ENCODE measurements at regions not wholly inside any gene's neighbourhood (a gene's known extent, or its start where the extent isn't known, plus 50 kb on each side); places are given as distances from the start of the nearest gene placed in this dataset.

DNA sequence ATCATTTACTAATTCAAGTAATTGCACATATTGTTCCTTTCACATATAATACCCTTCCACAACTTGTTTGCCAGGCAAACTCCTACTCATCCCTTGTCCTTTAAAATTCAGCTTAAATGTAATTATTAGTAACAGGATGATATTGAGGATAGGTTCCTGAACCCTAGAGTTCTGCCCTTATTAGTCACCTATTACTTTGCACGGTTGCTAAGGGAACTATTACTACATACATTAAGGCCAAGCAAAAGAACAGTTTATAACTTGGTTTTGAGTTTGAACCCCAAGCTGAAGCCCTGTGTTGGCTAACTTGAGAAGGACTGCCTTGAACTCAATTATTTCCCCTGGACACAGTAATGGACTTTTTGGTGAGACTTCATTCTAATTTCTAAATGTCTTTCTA, 529.7 kb downstream of the IGSF11 start:
- no peak overlapping the region for H3K4me3 ChIP-seq
- no peaks in the 10 kb centered on the region for H3K36me3 ChIP-seq (ENCODE audit: low read depth)
- H3K27me3 ChIP-seq (ENCODE audit: insufficient read depth, low read depth), result no peaks in the 10 kb centered on the region
- no peaks in the 10 kb centered on the region for H3F3A ChIP-seq (ENCODE audit: insufficient read depth, low read depth)
- no peaks in the 10 kb centered on the region for H3K79me2 ChIP-seq (ENCODE audit: low read depth)
- H3K4me1 ChIP-seq (replicated peaks; ENCODE audit: insufficient read depth), result no peaks in the 10 kb centered on the region
- no peaks in the 10 kb centered on the region; the same call in 1 of the 2 replicates for H3K9me2 ChIP-seq (ENCODE audit: insufficient read depth)
- intact Hi-C loops (cut with micrococcal nuclease; ENCODE audit: unreplicated experiment), result loop anchor here (5.0 to 10.0 kb wide), 2 partner anchors 42 to 120 kb away; no protein-coding TSS in a partner anchor
- CTCF ChIA-PET, result no interaction called here
- no peak overlapping the region for H2AFZ ChIP-seq
- TF ChIP-seq EZH2 (IDR thresholded peaks at IDR 0.05; ENCODE audit: low read depth), result no peak
- TF ChIP-seq, protein P1, sequence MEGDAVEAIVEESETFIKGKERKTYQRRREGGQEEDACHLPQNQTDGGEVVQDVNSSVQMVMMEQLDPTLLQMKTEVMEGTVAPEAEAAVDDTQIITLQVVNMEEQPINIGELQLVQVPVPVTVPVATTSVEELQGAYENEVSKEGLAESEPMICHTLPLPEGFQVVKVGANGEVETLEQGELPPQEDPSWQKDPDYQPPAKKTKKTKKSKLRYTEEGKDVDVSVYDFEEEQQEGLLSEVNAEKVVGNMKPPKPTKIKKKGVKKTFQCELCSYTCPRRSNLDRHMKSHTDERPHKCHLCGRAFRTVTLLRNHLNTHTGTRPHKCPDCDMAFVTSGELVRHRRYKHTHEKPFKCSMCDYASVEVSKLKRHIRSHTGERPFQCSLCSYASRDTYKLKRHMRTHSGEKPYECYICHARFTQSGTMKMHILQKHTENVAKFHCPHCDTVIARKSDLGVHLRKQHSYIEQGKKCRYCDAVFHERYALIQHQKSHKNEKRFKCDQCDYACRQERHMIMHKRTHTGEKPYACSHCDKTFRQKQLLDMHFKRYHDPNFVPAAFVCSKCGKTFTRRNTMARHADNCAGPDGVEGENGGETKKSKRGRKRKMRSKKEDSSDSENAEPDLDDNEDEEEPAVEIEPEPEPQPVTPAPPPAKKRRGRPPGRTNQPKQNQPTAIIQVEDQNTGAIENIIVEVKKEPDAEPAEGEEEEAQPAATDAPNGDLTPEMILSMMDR (conservative IDR thresholded peaks at IDR 0.05), result no peak
- POLR2A ChIA-PET (ENCODE audit: unreplicated experiment), result no interaction called here
- DNase-seq, result no peak
- no peaks in the 10 kb centered on the region for H4K20me1 ChIP-seq (ENCODE audit: insufficient read depth)
- no peaks in the 10 kb centered on the region for H3K9me3 ChIP-seq (ENCODE audit: insufficient read depth, low read depth)
- no peak overlapping the region for H3K27ac ChIP-seq
- no TSS peak for BruUV-seq (replicated peaks)
- H3K4me2 ChIP-seq, result no peak overlapping the region

DNA sequence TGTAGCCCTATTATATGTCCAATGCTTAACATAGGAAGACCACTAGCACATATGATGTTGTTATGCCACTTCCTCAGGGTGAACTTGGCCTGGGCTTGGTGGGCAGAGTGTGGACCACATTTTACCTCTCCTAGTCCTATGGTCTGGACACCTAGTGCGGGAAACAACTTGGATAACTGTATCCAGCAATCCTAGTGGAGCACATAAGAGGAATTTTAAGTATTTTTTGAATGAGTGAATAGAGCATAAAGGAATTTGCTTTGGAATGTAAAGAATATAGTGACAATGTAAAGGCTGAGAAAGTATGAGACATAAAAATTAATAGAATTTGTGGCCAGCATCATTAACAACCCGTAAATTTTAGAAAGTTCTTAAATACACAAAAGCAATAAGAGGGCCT, 528.9 kb downstream of the IGSF11 start:
- POLR2A ChIA-PET (ENCODE audit: unreplicated experiment), result no interaction called here
- no peaks in the 10 kb centered on the region for H3K27me3 ChIP-seq (ENCODE audit: insufficient read depth, low read depth)
- H2AFZ ChIP-seq, result no peak overlapping the region
- TF ChIP-seq, protein P1 (conservative IDR thresholded peaks at IDR 0.05), result no peak
- TF ChIP-seq EZH2 (IDR thresholded peaks at IDR 0.05; ENCODE audit: low read depth), result no peak
- H3K79me2 ChIP-seq (ENCODE audit: low read depth), result no peaks in the 10 kb centered on the region
- no TSS peak for BruUV-seq (replicated peaks)
- H3K9me2 ChIP-seq (ENCODE audit: insufficient read depth), result no peaks in the 10 kb centered on the region; the same call in 1 of the 2 replicates
- DNase-seq, result no peak
- no peaks in the 10 kb centered on the region for H3F3A ChIP-seq (ENCODE audit: insufficient read depth, low read depth)
- H3K36me3 ChIP-seq (ENCODE audit: low read depth), result no peaks in the 10 kb centered on the region
- CTCF ChIA-PET, result no interaction called here
- H3K9me3 ChIP-seq (ENCODE audit: insufficient read depth, low read depth), result no peaks in the 10 kb centered on the region
- no peaks in the 10 kb centered on the region for H4K20me1 ChIP-seq (ENCODE audit: insufficient read depth)
- intact Hi-C loops (cut with micrococcal nuclease; ENCODE audit: unreplicated experiment), result loop anchor here (10.0 kb wide), 1 partner anchor 119 kb away; no protein-coding TSS in a partner anchor
- no peak overlapping the region for H3K27ac ChIP-seq
- no peak overlapping the region for H3K4me3 ChIP-seq
- H3K4me1 ChIP-seq (replicated peaks; ENCODE audit: insufficient read depth), result no peaks in the 10 kb centered on the region
- H3K4me2 ChIP-seq, result no peak overlapping the region

DNA sequence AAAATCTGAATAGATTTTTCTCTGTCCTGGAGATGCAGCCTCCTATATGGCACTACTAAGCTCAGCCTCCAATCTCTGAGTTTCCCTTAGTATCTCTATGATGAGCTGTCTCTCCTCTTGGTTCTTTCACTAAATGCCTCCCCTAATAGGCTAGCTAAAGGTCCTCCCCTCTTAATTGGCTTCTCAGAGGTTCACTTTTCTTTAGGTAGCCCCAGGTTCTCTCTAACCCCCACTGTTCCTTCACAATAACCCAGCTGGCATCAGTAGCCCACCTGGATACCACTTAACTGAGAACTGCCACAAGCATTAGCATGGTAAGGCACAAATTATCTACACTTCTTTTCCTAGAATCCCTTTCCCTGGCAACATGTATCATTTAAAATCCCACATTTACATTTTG, 523.2 kb downstream of the IGSF11 start:
- Histone ChIP-seq H4K20me1 (ENCODE audit: insufficient read depth) (no peaks in the 10 kb centered on the region), H3K4me2 (no peak overlapping the region), H3F3A (ENCODE audit: insufficient read depth, low read depth) (no peaks in the 10 kb centered on the region), H2AFZ (no peak overlapping the region), H3K9me3 (ENCODE audit: insufficient read depth, low read depth) (no peaks in the 10 kb centered on the region), H3K36me3 (ENCODE audit: low read depth) (no peaks in the 10 kb centered on the region), H3K4me3 (no peak overlapping the region), H3K27me3 (ENCODE audit: insufficient read depth, low read depth) (no peaks in the 10 kb centered on the region), H3K27ac (no peak overlapping the region), H3K9me2 (ENCODE audit: insufficient read depth) (no peaks in the 10 kb centered on the region), H3K79me2 (ENCODE audit: low read depth) (no peaks in the 10 kb centered on the region), H3K4me1 (replicated peaks; ENCODE audit: insufficient read depth) (no peaks in the 10 kb centered on the region)
- ChIA-PET CTCF (no interaction called here), POLR2A (ENCODE audit: unreplicated experiment) (no interaction called here)
- TF ChIP-seq, protein P1 (conservative IDR thresholded peaks at IDR 0.05), result no peak
- TF ChIP-seq EZH2 (IDR thresholded peaks at IDR 0.05; ENCODE audit: low read depth), result no peak
- DNase-seq, result no peak
- no TSS peak for BruUV-seq (replicated peaks)
- intact Hi-C loops (cut with micrococcal nuclease; ENCODE audit: unreplicated experiment), result no loop called here

Data from PC-9 (cell line).